ENCODE measurements at regions not wholly inside any gene's neighbourhood (a gene's known extent, or its start where the extent isn't known, plus 50 kb on each side); places are given as distances from the start of the nearest gene placed in this dataset.

DNA sequence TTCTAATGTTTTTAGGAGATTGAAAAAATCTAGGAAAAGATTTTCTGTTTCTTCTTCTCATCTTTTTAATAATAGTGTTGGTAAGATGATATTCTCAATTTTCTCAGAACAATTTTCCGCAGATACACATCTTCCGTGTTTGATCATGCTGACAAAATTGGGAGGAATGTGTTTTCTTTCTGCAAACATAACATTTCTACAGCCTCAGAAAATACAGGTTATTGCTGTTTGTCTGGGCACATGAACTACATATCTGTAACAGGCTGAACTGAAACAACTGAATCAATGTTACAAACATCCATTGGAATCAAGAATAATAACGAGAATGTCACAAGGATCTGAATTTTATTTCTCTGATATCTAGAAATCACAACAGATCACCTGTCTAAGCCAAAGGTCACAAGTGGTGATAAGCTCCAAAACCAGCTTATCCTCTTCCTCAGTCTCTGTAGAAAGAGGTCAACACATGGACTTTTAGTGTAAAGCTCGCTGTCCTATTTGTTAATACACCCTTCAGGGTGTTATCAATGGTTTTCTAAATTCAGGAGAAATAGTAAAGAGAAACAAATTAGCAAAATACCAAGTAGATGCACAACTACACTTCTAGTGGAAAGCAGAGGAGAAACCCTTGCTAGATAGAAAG lies 197.3 kb upstream of the MARCKS start:
- no peaks in the 10 kb centered on the region for H3K36me3 Mint-ChIP-seq (ENCODE audit: unreplicated experiment)
- TF ChIP-seq CTCF (IDR thresholded peaks at IDR 0.05) = no peak
- H3K4me3 Mint-ChIP-seq (ENCODE audit: unreplicated experiment) = no peak overlapping the region
- H3K9me3 Mint-ChIP-seq (ENCODE audit: unreplicated experiment) = no peaks in the 10 kb centered on the region
- H3K27ac Mint-ChIP-seq (ENCODE audit: unreplicated experiment) = no peak overlapping the region
- no peak for DNase-seq (ENCODE audit: extremely low spot score, unreplicated experiment)
- no peaks in the 10 kb centered on the region for H3K4me1 Mint-ChIP-seq (ENCODE audit: unreplicated experiment)
- H3K27me3 Mint-ChIP-seq (ENCODE audit: unreplicated experiment) = no peaks in the 10 kb centered on the region

DNA sequence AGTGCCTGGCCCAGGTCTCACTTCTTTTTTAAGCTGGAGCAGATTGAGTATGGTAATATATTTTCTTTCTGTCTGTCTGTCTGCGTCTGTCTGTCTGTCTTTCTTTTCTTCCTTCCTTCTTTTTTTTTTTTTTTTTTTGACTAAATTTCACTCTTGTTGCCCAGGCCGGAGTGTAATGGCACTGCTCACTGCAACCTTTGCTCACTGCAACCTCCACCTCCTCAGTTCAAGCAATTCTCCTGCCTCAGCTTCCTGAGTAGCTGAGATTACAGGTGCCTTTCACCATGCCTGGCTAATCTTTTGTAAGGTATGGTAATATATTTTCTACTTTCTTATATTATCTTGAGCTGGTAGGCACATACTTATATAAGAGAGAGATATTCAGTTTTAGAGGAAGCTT lies 196.3 kb upstream of the MARCKS start:
- Mint-ChIP-seq H3K36me3 (ENCODE audit: unreplicated experiment) (no peaks in the 10 kb centered on the region), H3K4me1 (ENCODE audit: unreplicated experiment) (no peaks in the 10 kb centered on the region), H3K4me3 (ENCODE audit: unreplicated experiment) (no peak overlapping the region), H3K27ac (ENCODE audit: unreplicated experiment) (no peak overlapping the region), H3K9me3 (ENCODE audit: unreplicated experiment) (no peaks in the 10 kb centered on the region), H3K27me3 (ENCODE audit: unreplicated experiment) (no peaks in the 10 kb centered on the region)
- no peak for DNase-seq (ENCODE audit: extremely low spot score, unreplicated experiment)
- TF ChIP-seq CTCF (IDR thresholded peaks at IDR 0.05) = no peak

GRCh38 chr6:113662093-113662665 lies 195.0 kb upstream of the MARCKS start:
- H3K27ac Mint-ChIP-seq (ENCODE audit: unreplicated experiment) = no peak overlapping the region
- no peak for TF ChIP-seq CTCF (IDR thresholded peaks at IDR 0.05)
- no peaks in the 10 kb centered on the region for H3K36me3 Mint-ChIP-seq (ENCODE audit: unreplicated experiment)
- no peaks in the 10 kb centered on the region for H3K9me3 Mint-ChIP-seq (ENCODE audit: unreplicated experiment)
- no peaks in the 10 kb centered on the region for H3K4me1 Mint-ChIP-seq (ENCODE audit: unreplicated experiment)
- DNase-seq (ENCODE audit: extremely low spot score, unreplicated experiment) = no peak
- no peak overlapping the region for H3K4me3 Mint-ChIP-seq (ENCODE audit: unreplicated experiment)
- no peaks in the 10 kb centered on the region for H3K27me3 Mint-ChIP-seq (ENCODE audit: unreplicated experiment)

DNA sequence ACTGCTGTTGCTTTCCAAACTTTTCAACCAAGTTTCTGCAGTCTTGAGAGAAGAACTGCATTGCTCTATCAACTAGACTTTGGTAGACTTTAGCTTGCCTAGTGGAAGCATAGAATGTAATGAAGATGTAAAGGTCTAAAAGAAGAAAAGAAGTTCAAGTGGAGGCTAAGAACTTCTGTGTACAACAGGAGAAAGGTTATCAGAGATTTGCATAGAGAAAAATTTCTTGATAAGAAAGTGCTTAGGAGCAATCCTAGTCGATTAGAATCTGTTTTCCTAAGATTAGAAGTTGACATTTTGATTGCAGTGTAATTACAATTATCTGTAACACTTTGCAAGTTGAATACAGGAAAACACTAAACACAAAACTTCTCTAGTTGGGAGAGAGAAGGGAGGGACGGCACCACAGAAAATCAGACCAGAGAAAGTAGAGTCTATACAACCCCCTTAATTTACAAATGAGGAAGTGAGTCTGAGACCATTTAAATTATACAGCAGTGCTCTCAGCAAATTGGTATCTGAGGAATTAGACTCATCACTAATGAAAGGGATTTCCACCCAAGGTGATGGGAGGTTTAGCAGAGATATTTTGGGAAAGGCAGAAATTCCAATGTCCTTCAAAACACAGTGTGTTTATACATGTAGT lies 194.3 kb upstream of the MARCKS start:
- Mint-ChIP-seq H3K27me3 (ENCODE audit: unreplicated experiment) (no peaks in the 10 kb centered on the region), H3K9me3 (ENCODE audit: unreplicated experiment) (no peaks in the 10 kb centered on the region), H3K27ac (ENCODE audit: unreplicated experiment) (no peak overlapping the region), H3K36me3 (ENCODE audit: unreplicated experiment) (no peaks in the 10 kb centered on the region), H3K4me3 (ENCODE audit: unreplicated experiment) (no peak overlapping the region), H3K4me1 (ENCODE audit: unreplicated experiment) (no peaks in the 10 kb centered on the region)
- DNase-seq (ENCODE audit: extremely low spot score, unreplicated experiment) = no peak
- no peak for TF ChIP-seq CTCF (IDR thresholded peaks at IDR 0.05)

DNA sequence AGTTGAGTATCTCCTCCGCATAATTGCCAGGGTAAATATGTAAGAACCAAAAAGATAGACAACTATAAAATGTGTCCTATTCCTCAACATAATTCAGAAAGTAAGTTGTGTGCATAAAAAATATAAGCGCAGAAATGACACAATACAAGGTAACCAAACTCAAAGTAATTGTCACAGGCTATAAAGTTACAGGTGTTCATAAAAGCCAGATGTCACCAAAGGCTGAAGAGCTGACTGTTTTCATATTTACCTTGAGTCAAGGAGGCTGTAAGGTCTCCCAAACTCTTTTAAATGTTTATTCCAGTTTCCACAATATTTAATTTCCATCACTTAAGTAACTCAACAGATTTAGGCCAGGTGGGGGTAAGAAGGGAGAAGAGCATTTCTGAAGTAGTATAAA lies 192.2 kb upstream of the MARCKS start:
- Mint-ChIP-seq H3K4me1 (ENCODE audit: unreplicated experiment) (peaks cover 4% of the 10 kb centered on the region), H3K36me3 (ENCODE audit: unreplicated experiment) (no peaks in the 10 kb centered on the region), H3K9me3 (ENCODE audit: unreplicated experiment) (no peaks in the 10 kb centered on the region), H3K27me3 (ENCODE audit: unreplicated experiment) (no peaks in the 10 kb centered on the region), H3K27ac (ENCODE audit: unreplicated experiment) (no peak overlapping the region), H3K4me3 (ENCODE audit: unreplicated experiment) (no peak overlapping the region)
- DNase-seq (ENCODE audit: extremely low spot score, unreplicated experiment) = no peak
- no peak for TF ChIP-seq CTCF (IDR thresholded peaks at IDR 0.05)

Data from osteocyte (in vitro differentiated cells).